ENCODE measurements at regions not wholly inside any gene's neighbourhood (a gene's known extent, or its start where the extent isn't known, plus 50 kb on each side); places are given as distances from the start of the nearest gene placed in this dataset.

DNA sequence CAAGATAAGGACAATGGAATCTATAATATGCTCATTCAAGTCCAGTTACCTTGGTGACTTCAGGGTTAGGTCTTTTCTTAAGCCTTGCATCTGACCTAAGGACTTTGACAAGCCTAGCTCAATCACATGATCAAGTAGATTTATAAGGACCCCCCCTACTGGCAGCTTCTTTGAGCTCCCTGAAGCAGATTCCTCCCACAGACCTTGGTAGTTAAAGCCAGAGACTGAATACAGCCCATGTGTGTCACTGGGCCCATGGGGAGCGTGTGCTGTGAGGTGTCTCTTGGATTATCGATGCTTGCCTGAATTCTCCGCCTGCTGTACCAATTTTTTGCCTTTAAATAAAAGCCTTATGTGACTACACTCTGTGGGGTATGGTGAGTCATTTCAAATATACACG lies 372.7 kb upstream of the RGS17 start (continued):
- TF ChIP-seq CREB1 (IDR thresholded peaks at IDR 0.05), result no peak
- TF ChIP-seq NANOG (IDR thresholded peaks at IDR 0.05; ENCODE audit: insufficient read depth, low read depth, low read length, poor library complexity, severe bottlenecking), result no peak
- TF ChIP-seq KDM1A (IDR thresholded peaks at IDR 0.05; ENCODE audit: borderline replicate concordance, low read length), result no peak
- no peak for TF ChIP-seq BCL11A (IDR thresholded peaks at IDR 0.05; ENCODE audit: low read depth in 2 of 2, low read length in 2 of 2)
- no peak for TF ChIP-seq TAF7 (optimal IDR thresholded peaks at IDR 0.05; ENCODE audit: borderline replicate concordance, low read depth, low read length)
- TF ChIP-seq CBX8 (IDR thresholded peaks at IDR 0.05; ENCODE audit: borderline replicate concordance, low read depth, low read length), result no peak
- no peak for TF ChIP-seq HDAC6 (IDR thresholded peaks at IDR 0.05; ENCODE audit: low read depth, low read length)
- no peak for TF ChIP-seq CHD1 (IDR thresholded peaks at IDR 0.05; ENCODE audit: low read depth, low read length)
